ENCODE measurements at regions not wholly inside any gene's neighbourhood (a gene's known extent, or its start where the extent isn't known, plus 50 kb on each side); places are given as distances from the start of the nearest gene placed in this dataset.

DNA sequence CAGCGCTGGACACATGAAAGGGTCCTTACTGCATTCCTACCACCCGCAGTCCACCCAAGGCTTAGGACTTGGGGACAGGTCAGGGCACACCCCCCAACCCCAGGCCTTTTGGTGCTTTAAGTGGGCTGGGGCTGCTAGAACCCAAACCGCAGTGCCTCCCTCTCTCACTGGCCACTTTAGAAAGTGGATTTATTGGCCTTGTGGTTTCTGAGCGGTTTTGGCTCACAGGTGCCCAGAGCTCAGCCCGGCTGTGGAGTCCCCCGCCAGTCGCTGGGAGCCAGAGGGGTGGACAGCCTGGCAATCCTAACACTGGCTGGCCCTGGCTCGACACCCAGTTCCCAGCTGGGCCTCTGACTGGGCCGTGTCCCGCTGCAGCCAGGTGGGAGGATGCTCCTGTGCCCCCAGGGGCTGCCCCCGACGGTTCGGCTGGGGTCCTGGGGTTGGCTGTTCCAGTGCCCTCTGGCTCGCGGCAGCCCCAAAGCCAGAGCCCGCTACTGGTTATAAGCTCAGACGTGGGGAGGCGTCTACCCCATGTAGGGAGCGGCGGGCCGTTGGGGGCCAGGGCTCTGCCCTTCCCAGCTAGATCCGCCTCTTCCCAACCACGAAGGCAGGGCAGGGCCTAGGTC lies 65.2 kb upstream of the RNU6ATAC start:
- intact Hi-C loops (cut with DNase I, micrococcal nuclease) = no loop called here

DNA sequence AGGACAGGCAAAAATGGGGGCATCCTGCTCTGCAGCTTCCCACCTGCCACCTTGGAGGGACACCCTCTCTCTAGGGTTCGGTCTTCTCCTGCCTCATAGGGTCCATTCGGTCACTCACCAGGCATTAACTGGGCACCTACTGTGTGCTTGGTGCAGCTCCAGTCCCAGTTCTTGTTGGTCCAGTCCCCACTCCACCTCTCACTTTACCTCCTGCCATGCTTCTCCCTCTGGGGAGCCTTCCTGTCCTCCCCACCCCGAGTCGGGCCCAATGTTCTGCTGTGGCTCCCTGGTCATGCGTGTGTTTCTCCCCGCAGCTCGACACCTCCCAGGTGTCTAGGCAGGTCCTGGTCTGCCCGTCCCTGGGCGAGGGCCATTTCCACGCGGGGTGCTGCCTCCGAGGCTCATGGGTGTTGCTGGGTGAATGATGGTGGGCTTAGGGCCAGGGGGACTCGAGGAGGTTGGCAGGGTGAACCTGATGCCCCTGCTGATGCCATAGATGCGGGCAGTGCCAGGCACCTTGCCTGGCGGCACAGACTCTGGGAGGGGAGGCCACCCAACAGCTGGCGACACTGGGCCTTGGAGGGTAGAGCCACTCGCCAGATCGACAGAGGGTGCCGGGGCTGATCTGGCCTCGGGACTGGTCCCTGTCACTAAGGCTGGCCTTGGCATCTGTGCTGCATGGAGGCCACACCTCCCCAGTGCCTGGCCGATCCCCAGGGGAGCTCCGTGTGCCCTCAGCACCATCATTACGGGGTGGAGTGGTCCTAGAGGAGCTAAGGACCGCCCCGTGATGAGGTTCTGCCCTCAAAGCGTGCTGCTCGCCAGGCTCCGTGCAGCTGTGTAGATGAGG lies 66.0 kb upstream of the RNU6ATAC start:
- DNase-seq (no peak), ATAC-seq (ENCODE audit: poor library complexity) (no peak)
- Mint-ChIP-seq H3K27ac (no peak overlapping the region), H3K4me1 (ENCODE audit: low read depth) (no peaks in the 10 kb centered on the region), H3K36me3 (ENCODE audit: low read depth) (no peaks in the 10 kb centered on the region), H3K27me3 (no peaks in the 10 kb centered on the region), H3K9me3 (no peaks in the 10 kb centered on the region), H3K4me3 (no peak overlapping the region)
- CTCF ChIA-PET = no interaction called here
- intact Hi-C loops (cut with DNase I, micrococcal nuclease) = no loop called here
- H3K4me3 ChIP-seq (ENCODE audit: low read length) = no peak overlapping the region
- no peaks in the 10 kb centered on the region for H3K4me1 ChIP-seq (ENCODE audit: insufficient read depth, low read length)
- TF ChIP-seq, protein P1, sequence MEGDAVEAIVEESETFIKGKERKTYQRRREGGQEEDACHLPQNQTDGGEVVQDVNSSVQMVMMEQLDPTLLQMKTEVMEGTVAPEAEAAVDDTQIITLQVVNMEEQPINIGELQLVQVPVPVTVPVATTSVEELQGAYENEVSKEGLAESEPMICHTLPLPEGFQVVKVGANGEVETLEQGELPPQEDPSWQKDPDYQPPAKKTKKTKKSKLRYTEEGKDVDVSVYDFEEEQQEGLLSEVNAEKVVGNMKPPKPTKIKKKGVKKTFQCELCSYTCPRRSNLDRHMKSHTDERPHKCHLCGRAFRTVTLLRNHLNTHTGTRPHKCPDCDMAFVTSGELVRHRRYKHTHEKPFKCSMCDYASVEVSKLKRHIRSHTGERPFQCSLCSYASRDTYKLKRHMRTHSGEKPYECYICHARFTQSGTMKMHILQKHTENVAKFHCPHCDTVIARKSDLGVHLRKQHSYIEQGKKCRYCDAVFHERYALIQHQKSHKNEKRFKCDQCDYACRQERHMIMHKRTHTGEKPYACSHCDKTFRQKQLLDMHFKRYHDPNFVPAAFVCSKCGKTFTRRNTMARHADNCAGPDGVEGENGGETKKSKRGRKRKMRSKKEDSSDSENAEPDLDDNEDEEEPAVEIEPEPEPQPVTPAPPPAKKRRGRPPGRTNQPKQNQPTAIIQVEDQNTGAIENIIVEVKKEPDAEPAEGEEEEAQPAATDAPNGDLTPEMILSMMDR (IDR thresholded peaks at IDR 0.05) = no peak
- POLR2A ChIA-PET = no interaction called here
- no peaks in the 10 kb centered on the region for H3K27me3 ChIP-seq (ENCODE audit: control insufficient read depth in 1 of 2, insufficient read depth in 2 of 2, low read length in 2 of 2)
- no peaks in the 10 kb centered on the region for H3K36me3 ChIP-seq (ENCODE audit: insufficient read depth, low read length)
- no peak overlapping the region for H3K27ac ChIP-seq (ENCODE audit: low read depth in 1 of 2, low read length in 2 of 2)
- no peaks in the 10 kb centered on the region for H3K9me3 ChIP-seq (ENCODE audit: control insufficient read depth in 1 of 2, insufficient read depth in 1 of 2, low read length in 2 of 2)

More for the DNA sequence above, 65.2 kb upstream of the RNU6ATAC start:
- Mint-ChIP-seq H3K27me3 (no peaks in the 10 kb centered on the region), H3K9me3 (no peaks in the 10 kb centered on the region), H3K4me1 (ENCODE audit: low read depth) (no peaks in the 10 kb centered on the region), H3K4me3 (no peak overlapping the region), H3K27ac (no peak overlapping the region), H3K36me3 (ENCODE audit: low read depth) (no peaks in the 10 kb centered on the region)
- DNase-seq (no peak), ATAC-seq (ENCODE audit: poor library complexity) (no peak)
- Histone ChIP-seq H3K27me3 (ENCODE audit: control insufficient read depth in 1 of 2, insufficient read depth in 2 of 2, low read length in 2 of 2) (no peaks in the 10 kb centered on the region), H3K9me3 (ENCODE audit: control insufficient read depth in 1 of 2, insufficient read depth in 1 of 2, low read length in 2 of 2) (no peaks in the 10 kb centered on the region), H3K27ac (ENCODE audit: low read depth in 1 of 2, low read length in 2 of 2) (no peak overlapping the region), H3K36me3 (ENCODE audit: insufficient read depth, low read length) (no peaks in the 10 kb centered on the region), H3K4me3 (ENCODE audit: low read length) (no peak overlapping the region), H3K4me1 (ENCODE audit: insufficient read depth, low read length) (no peaks in the 10 kb centered on the region)
- TF ChIP-seq, protein P1 (IDR thresholded peaks at IDR 0.05) = no peak
- CTCF ChIA-PET = no interaction called here
- POLR2A ChIA-PET = no interaction called here

DNA sequence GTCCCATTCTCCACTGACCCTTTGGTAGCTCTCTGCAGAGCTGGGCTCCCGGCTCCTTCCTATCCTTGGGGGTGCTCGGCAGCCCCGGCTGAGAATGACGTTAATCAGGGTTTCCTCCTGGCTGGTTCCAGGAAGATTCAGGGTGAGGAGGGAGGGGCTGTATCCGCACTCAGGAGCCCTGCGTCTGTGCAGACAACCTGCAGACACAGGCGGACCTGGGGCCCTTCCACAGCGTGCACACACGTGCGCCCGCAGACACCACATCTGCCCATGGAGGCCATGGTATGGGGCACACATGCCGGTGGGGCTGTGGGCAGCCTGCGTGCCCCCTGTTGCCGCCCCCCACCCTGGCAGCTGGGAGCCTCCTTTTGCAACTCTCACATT lies 66.6 kb upstream of the RNU6ATAC start:
- no peaks in the 10 kb centered on the region for H3K36me3 Mint-ChIP-seq (ENCODE audit: low read depth)

More for the DNA sequence above, 66.6 kb upstream of the RNU6ATAC start:
- Mint-ChIP-seq H3K27me3 (no peaks in the 10 kb centered on the region), H3K9me3 (no peaks in the 10 kb centered on the region), H3K27ac (no peak overlapping the region), H3K4me1 (ENCODE audit: low read depth) (no peaks in the 10 kb centered on the region), H3K4me3 (no peak overlapping the region)
- POLR2A ChIA-PET = no interaction called here
- TF ChIP-seq, protein P1 (IDR thresholded peaks at IDR 0.05) = no peak
- CTCF ChIA-PET = no interaction called here
- Histone ChIP-seq H3K27me3 (ENCODE audit: control insufficient read depth in 1 of 2, insufficient read depth in 2 of 2, low read length in 2 of 2) (no peaks in the 10 kb centered on the region), H3K36me3 (ENCODE audit: insufficient read depth, low read length) (no peaks in the 10 kb centered on the region), H3K4me3 (ENCODE audit: low read length) (no peak overlapping the region), H3K9me3 (ENCODE audit: control insufficient read depth in 1 of 2, insufficient read depth in 1 of 2, low read length in 2 of 2) (no peaks in the 10 kb centered on the region), H3K27ac (ENCODE audit: low read depth in 1 of 2, low read length in 2 of 2) (no peak overlapping the region), H3K4me1 (ENCODE audit: insufficient read depth, low read length) (no peaks in the 10 kb centered on the region)
- intact Hi-C loops (cut with DNase I, micrococcal nuclease) = no loop called here
- DNase-seq = no peak
- ATAC-seq (ENCODE audit: poor library complexity) = no peak

All from CD4-positive, alpha-beta T cell (primary cell).